ENCODE measurements at regions not wholly inside any gene's neighbourhood (a gene's known extent, or its start where the extent isn't known, plus 50 kb on each side); places are given as distances from the start of the nearest gene placed in this dataset.
A peak's percentile ranks its signal among the peaks of the same experiment; 100 is the strongest.
"Not testable (repeated sequence)": the region's sequence is repeated elsewhere in the genome, so short reads cannot be mapped to it uniquely, and the experiment has no call there.

DNA sequence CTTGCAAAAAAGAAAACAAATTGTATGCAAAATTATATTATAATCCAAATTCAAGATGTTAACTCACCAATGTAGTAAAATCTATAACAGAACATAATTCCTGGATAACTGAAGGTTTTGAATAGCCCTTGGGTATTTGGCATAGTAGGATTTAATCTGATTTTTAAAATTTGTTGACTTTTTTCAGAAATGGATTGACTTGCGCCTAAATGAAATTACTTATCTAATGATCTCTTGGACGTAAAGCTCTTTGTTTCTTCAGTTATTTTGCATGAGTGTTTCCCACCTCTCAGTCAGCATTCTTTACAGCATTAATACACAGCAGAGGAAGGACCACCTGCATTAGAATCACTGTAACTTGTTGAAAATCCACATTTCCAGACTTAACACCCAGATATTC lies 169.6 kb downstream of the SEPTIN7 start:
- Histone ChIP-seq H3K27ac (no peak overlapping the region), H3K36me3 (no peaks in the 10 kb centered on the region), H3K4me3 (no peak overlapping the region), H3K27me3 (no peaks in the 10 kb centered on the region), H3K4me1 (no peaks in the 10 kb centered on the region), H3K9me3 (no peaks in the 10 kb centered on the region)
- DNase-seq (no peak), ATAC-seq (no peak)
- TF ChIP-seq CTCF (IDR thresholded peaks at IDR 0.05), result no peak
- no peak for TF ChIP-seq POLR2A (IDR thresholded peaks at IDR 0.05)
- intact Hi-C loops (cut with DNase I), result no loop called here
- 90% methylated on average over 2 of the region's 2 CpGs for WGBS (ENCODE audit: insufficient coverage, low coverage, low lambda C conversion rate, missing lambda C conversion rate)

DNA sequence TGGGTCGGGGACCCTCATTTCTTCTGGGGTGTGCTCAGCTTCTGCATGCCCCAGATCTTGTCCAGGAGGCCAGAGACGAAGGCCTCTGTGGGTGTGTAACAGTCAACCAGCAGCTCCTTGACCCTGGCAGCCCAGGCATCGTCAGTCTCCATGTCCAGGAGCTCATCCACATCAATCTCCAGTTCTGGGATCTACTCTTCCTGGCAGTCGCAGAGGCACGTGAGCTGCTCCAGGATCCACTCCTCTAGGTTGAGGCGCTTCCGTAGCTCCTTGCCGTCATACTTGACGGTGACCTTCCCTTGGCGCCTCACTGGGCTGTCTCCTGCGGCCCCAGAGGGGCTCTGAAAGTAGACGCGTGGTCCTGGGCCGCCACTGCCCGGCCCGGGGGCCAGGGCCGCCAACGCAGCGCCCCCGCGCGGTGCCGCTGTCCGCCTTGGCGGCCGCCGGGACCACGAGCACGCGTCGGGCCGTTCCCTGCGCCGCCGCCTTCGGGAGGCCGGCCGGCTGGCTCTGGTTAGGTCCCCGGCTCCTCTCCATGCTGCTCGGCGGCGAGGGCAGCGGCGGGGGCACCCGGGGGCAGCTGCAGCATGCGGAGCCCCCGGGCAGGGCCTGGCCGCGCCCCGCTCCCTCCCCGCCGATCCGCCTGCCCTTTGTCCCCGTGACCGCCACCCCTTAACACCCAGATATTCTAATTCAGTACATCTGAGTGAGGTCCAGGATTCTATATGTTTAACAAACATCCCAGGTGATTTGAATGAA lies 170.5 kb downstream of the SEPTIN7 start:
- Histone ChIP-seq H3K9me3 (no peaks in the 10 kb centered on the region), H3K4me3 (peak overlapping the region in 2 of 3 donors; percentile 34 to 44), H3K27ac (no peak overlapping the region), H3K4me1 (no peaks in the 10 kb centered on the region), H3K27me3 (no peaks in the 10 kb centered on the region), H3K36me3 (no peaks in the 10 kb centered on the region)
- DNase-seq (no peak), ATAC-seq (peak; percentile 79 to 88 (median 86))
- intact Hi-C loops (cut with DNase I), result no loop called here
- TF ChIP-seq CTCF (IDR thresholded peaks at IDR 0.05) (peak; percentile 20 to 69 (median 35)), POLR2A (IDR thresholded peaks at IDR 0.05) (no peak)
- 23% methylated on average over 5 of the region's 55 CpGs for WGBS (ENCODE audit: insufficient coverage, low coverage, low lambda C conversion rate, missing lambda C conversion rate)

DNA sequence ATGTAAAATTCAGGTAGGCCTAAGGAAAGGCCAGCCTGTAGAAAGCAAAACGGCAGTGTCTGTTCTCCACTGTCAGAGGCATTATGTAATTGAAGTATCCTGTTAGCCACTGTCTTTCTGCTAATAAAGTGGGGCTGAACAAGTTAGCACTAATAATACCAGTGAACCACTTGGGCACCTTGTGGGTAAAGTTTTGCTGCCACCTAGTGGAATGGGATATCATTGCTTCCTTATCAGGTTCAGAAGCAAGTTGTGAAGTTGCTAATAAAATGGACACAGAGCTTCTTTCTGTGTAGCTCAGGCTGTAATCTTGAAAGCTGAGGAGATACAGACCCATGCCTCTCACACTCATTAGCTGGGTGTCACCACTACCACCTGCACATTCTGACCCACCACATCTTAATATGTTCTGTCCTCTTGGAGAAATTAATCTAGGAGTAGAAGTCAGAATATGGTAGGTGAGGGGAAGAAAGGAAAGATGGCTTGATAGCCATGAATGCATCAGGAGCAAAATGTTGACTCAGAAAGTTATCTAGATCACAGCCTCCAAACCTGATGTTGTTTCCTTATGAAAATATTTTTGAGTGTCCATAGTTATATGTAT lies 175.1 kb downstream of the SEPTIN7 start:
- no peaks in the 10 kb centered on the region for H3K9me3 ChIP-seq
- no peak overlapping the region for H3K27ac ChIP-seq
- no peaks in the 10 kb centered on the region for H3K27me3 ChIP-seq
- WGBS (ENCODE audit: insufficient coverage, low coverage, low lambda C conversion rate, missing lambda C conversion rate), result 5% methylated on average over 1 of the region's 1 CpG
- DNase-seq, result no peak
- intact Hi-C loops (cut with DNase I), result no loop called here
- no peaks in the 10 kb centered on the region for H3K4me1 ChIP-seq
- H3K36me3 ChIP-seq, result no peaks in the 10 kb centered on the region
- TF ChIP-seq POLR2A (IDR thresholded peaks at IDR 0.05), result no peak
- TF ChIP-seq CTCF (IDR thresholded peaks at IDR 0.05), result peak; percentile 79 to 89 (median 86)
- H3K4me3 ChIP-seq, result no peak overlapping the region
- peak; percentile 89 to 95 (median 92) for ATAC-seq

DNA sequence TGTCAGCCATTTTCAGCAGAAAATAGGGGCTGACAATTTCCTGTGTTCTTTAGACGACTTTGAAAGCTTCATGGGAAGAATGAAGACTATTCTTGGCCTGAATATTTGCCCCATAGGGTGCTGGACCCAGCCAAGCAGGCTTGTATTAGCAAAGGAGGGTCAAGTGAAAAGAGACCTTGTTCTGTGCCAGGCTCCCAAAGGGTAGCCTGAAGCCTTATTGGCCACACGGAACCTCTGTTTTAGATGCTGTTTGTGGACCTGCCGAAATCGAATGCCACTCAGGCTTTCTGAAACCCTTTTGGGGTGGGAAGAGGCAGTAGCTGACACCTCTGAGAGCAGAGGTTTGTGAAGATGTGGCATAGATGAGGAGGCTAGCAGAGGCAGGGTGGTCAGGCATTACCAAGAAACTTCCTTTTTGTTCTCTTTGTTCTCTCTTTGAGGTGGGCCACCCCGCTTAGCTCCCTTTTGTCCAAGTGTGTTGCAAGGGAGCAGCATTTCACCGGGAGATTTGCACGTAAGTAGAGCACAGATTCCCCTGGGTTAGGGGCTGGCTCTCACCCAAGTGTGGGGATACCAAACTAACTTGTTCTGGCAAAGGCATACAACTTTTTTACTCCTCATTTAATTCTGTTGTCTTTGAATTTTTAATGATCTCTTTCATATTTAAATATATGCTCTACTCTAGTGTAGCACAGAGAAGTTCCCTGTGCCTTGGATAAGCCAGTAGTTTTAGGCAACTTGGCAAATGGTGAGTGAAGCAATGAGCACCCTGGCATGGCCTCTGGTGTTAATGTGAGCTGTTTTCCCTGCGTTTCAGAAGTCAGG lies 174.0 kb upstream of the EEPD1 start:
- H3K4me3 ChIP-seq; H3K9me3 ChIP-seq; intact Hi-C loops (cut with DNase I); DNase-seq; H3K27me3 ChIP-seq; H3K4me1 ChIP-seq; ATAC-seq; H3K36me3 ChIP-seq; H3K27ac ChIP-seq: not testable (repeated sequence)
- 66% methylated on average over 6 of the region's 8 CpGs for WGBS (ENCODE audit: insufficient coverage, low coverage, low lambda C conversion rate, missing lambda C conversion rate)
